NK-92 treated with Interleukin-12 subunit alpha and Interleukin-12 subunit beta, amount 100 ng/mL, for 24 hours (cell line): ENCODE measurements at regions not wholly inside any gene's neighbourhood (a gene's known extent, or its start where the extent isn't known, plus 50 kb on each side); places are given as distances from the start of the nearest gene placed in this dataset.
A peak's percentile ranks its signal among the peaks of the same experiment; 100 is the strongest.
"Not testable (repeated sequence)": the region's sequence is repeated elsewhere in the genome, so short reads cannot be mapped to it uniquely, and the experiment has no call there.

Source experiments
- DNase-seq: peaks from one replicate; lab custom pipeline; 2025; lab: John Stamatoyannopoulos, UW

GRCh38 chr9:38185647-38186403 lies 116.8 kb upstream of the SHB start:
- no peak for DNase-seq

GRCh38 chr9:38183994-38184568 lies 115.1 kb upstream of the SHB start:
- no peak for DNase-seq

DNA sequence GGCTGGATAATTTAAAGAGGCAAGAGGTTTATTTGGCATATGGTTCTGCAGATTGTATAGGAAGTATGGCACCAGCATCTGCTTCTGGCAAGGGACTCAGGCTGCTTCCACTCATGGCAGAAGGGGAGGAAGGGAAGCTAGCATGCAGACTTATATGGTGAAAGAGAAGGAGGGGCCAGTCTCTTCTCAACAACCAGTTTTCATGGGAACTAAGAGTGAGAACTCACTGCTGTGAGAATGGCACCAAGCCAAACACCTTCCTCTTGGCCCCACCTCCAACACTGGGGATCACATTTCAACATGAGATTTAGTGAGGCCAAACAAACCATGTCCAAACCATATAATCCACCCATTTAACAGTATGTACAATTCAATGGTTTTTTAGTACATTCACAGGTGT lies 113.3 kb upstream of the SHB start:
- no peak for DNase-seq

- no peak for DNase-seq
These were observed 112.8 kb upstream of the SHB start for GRCh38 chr9:38181866-38182265.

GRCh38 chr9:38181232-38181631 lies 112.2 kb upstream of the SHB start:
- DNase-seq, result no peak

GRCh38 chr9:38180656-38181055 lies 111.6 kb upstream of the SHB start:
- no peak for DNase-seq

GRCh38 chr9:38179965-38180364 lies 110.9 kb upstream of the SHB start:
- DNase-seq, result no peak

DNA sequence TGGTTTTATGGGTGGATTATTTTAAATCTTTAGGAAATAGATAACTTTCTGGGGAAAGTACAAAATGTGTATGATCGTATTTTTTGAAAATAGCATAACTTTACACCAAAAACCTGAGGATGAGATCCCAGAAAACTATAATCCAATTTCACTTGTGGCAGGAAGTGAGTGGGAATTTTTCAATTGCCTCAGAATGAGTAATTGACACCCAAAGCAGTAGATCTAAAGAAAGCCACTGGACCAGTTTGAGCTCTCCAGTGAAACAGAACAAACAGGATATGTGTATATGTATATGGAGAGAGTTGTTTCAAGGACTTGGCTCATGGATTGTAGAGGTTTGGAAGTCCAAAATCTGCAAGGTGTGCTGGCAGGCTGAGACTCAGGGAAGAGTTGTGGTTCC lies 109.2 kb upstream of the SHB start:
- DNase-seq, result no peak

- no peak for DNase-seq
These were observed 108.7 kb upstream of the SHB start for GRCh38 chr9:38177680-38178079.

DNA sequence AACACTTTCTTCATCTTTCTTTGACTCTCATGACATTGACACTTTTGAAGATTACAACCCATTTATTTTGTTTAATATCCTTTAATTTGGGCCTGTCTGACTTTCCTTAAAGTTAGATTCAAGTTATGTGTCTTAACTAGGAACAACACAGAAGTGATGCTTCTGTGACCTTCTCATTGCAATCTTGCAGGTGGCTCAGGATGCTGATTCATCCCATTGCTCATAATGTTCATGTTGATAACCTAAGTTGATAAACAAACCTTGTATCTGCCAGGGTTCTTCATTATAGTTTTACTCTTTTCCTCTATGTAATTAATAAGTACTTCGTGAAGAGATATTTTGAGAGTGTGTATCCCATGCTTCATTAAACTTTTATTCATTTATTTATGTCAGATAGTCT lies 107.2 kb upstream of the SHB start:
- no peak for DNase-seq

- no peak for DNase-seq
These were observed 106.4 kb upstream of the SHB start for GRCh38 chr9:38175423-38175822.

GRCh38 chr9:38172586-38172985 lies 103.6 kb upstream of the SHB start:
- no peak for DNase-seq

DNA sequence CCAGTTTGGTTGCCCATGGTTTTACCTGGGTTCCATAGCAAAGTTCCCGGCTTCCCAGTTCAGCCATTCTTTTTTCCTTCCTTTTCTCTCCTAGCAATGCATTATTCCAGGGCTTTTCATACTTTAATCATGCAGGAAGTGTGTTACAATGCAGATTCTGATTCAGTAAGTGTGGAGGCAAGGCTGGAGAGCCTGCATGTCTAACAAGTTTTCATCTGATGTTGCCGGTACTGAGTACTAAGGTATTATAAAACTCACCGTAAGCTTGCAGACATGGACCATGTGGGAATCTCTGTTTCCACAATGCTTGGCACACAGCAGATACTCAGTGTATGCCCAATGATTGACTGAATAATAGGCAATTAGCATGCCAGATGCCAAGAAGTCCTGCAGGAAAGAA lies 102.9 kb upstream of the SHB start:
- no peak for DNase-seq

- no peak for DNase-seq
These were observed 102.5 kb upstream of the SHB start for GRCh38 chr9:38171538-38171884.

DNA sequence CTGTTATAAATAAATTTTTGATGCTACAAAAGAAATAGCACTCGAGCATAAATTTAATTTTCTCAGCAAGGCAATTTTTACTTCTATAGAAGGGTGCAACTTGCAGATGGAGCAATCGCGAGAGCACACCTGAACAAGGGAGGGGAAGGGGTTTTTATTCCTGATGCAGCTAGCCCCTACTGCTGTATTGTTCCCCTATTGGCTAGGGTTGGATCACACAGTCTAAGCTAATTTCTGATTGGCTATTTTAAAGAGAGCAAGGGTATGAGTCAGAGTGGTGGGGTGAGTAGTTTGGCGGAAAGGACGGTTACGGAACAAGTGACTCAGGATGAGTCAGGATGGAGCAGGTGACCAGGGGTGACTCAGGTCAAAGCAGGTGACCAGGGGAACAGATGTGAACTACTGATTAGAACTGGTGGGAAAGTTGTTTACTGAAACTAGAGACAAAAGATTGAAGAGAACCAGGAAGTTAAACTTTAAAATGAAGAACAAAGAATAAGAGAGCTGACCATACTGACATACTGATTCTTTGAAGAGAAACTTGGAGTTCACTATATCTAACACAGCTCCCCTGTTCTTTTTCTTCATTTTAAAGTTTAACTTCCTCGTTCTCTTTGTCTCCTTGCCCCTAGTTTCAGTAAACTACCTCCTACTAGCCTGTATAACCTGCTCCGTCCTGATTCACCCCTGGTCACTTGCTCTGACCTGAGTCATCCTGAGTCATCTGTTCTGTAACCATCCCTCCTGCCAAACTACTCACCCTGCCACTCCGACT lies 101.9 kb upstream of the SHB start:
- DNase-seq, result not testable (repeated sequence)

DNA sequence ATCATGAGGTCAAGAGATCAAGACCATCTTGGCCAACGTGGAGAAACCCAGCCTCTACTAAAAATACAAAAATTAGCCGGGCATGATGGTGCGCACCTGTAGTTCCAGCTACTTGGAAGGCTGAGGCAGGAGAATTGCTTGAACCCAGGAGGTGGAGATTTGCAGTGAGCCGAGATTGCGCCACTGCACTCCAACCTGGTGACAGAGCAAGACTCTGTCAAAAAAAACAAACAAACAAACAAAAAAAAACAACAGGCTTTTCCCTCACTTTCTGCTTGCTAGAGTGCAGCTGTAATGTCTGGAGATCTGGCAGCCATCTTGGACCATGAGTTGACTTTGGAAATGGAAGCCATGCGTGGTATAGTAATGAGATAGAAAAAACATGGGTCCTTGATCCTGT lies 101.1 kb upstream of the SHB start:
- DNase-seq, result not testable (repeated sequence)

GRCh38 chr9:38166501-38166900 lies 97.5 kb upstream of the SHB start:
- no peak for DNase-seq

DNA sequence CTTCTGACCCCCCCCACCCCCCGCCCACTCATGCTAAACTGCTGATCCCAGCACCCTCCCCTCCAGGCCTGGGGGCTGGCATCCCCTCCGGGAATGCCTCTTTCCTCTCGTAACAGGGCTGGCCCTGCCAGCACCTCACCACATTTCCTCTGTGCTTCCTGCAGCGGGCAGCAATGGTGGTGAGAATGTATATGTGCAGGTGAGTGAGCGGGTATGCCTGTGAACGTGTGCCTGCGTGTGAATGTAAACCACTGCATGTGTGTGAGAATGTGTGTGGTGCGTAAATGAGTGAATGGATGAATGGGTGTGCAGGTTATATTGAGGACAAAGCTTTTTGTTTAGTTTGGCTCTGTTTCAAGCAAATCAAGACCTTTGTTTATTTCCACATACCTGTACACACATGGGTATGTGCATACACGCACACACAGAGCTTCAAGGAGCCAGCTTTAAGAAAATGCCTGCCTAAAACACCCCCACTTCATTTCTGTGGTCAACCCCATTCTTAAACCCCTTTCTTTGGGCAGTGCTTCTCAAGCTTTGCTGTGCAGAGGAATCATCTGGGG lies 95.7 kb upstream of the SHB start:
- DNase-seq, result no peak

DNA sequence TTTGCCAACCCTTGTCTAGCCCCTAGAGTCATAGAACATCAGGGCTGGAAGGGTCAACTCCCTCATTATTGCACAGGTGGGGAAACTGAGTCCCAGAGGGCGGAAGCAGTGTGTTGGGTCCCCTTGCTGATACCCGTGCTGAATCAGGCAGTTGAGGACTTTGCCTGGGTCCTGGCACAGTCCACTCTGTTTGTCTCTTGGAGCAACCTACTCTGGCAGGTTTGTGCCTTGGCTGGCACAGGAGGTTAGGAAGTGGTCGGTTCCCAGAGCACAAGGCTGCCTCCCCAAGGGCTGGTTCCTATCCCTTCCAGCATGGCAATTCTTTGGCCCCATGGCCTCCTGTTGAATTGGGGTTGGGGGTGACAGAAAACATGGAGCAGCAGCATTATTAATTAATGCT lies 94.5 kb upstream of the SHB start:
- no peak for DNase-seq

DNA sequence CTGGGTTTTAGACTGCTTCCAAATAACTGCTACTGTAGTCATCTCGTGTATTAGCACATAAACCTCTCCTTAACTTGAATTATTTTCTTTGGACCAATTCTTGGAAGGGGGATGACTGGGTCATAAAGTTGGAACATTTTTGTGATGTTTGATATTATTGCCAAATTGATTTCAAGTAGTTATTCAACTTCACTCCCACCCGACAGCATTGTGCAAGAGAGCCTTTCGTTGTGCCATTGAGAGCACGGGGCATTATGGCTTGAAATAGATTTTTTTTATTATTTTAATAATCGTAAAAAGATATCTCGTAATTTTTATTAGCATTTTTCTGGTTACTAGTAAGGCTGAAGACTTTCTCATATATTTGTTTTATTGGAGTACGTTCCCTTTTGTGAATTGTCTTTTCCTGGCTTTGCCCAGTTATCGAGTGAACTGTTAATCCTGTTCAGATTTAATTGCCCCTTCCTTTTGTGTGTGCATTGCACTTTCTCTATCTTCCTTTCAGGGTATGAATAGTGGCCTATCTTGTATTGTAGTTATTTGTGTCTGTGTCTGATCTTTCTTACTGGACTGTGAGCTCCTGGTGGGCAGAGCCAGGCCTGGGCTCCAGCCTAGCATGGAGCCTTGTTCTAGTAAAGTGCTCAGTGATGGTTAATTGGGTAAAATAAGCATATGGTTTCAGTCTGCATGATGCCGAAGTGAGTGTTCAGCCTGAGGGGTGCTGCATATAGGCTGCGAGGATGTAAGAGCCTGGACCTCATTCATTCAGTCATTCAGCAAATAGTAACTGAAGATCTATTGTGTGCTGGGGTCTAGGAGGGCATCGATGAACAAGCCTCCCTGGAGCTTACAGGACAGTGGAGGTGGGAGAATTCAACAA lies 93.5 kb upstream of the SHB start:
- no peak for DNase-seq

GRCh38 chr9:38160613-38161215 lies 91.7 kb upstream of the SHB start:
- peak; percentile 32 for DNase-seq

DNA sequence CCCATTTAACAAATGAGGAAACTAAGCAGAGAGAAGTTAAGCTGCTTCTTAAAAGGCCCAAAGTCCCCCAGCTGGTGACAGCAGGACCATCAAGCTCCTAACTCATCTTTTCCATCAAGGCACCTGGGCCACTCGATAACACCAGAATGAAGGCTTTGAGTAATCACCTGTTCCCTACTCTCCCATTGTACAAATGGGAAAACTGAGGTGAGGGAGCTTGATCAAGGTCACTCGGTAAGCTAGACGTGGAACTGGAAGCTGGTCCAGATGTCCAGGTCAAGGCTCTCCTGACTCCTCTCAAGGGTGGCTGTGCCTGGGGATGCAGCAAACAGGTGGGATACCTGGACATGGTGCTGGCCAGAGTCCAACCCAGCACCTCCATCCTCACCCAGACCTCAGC lies 90.6 kb upstream of the SHB start:
- DNase-seq, result no peak
